Heart left ventricle (tissue), 16 donors: ENCODE measurements at regions not wholly inside any gene's neighbourhood (a gene's known extent, or its start where the extent isn't known, plus 50 kb on each side); places are given as distances from the start of the nearest gene placed in this dataset.

Experiments used
- ATAC-seq, 4 donors: fragments of 200-7000 bp; cut with Tn5 transposase; one replicate each; pipeline ENCODE4 v1.9.1; 2020 to 2022; ENCODE audit warnings: moderate library complexity in 4 of 4, mild to moderate bottlenecking in 3 of 4, moderate number of reproducible peaks in 1 of 4
- DNase-seq, 5 donors: peaks; one replicate each; pipeline ENCODE4 v3.0.0-alpha.2; 2020
- H3K27ac ChIP-seq, 12 donors: fragments of 200-600 bp; sonication (generic) in 4 of 12; one replicate each; pipeline versions ENCODE4 v1.5.0 to v1.8.0; 2016 to 2022; ENCODE audit warnings: mild to moderate bottlenecking in 2 of 12
- H3K27me3 ChIP-seq, 9 donors: fragments of 200-600 bp; sonication (generic) in 2 of 9; one replicate each; pipeline versions ENCODE4 v1.5.1 to v1.8.0; 2016 to 2022; ENCODE audit warnings: mild to moderate bottlenecking in 3 of 9
- H3K36me3 ChIP-seq, 9 donors: fragments of 200-600 bp; sonication (generic) in 2 of 9; one replicate each; pipeline versions ENCODE4 v1.5.0 to v1.8.0; 2018 to 2022; ENCODE audit warnings: mild to moderate bottlenecking in 2 of 9
- H3K4me1 ChIP-seq, 12 donors: fragments of 200-600 bp; sonication (generic) in 4 of 12; one replicate each; pipeline versions ENCODE4 v1.5.0 to v1.8.0; 2016 to 2022; ENCODE audit warnings: mild to moderate bottlenecking in 3 of 12
- H3K4me3 ChIP-seq, 12 donors: fragments of 200-600 bp; sonication (generic) in 4 of 12; one replicate each; pipeline versions ENCODE4 v1.5.0 to v1.8.0; 2017 to 2022; ENCODE audit warnings: mild to moderate bottlenecking in 9 of 12, moderate library complexity in 4 of 12
- H3K9me3 ChIP-seq, 12 donors: fragments of 200-600 bp; sonication (generic) in 4 of 12; one replicate each; pipeline versions ENCODE4 v1.5.0 to v1.8.0; 2016 to 2022; ENCODE audit warnings: mild to moderate bottlenecking in 1 of 12
- POLR2A ChIP-seq, 2 donors: fragments of 450-650 bp; IDR thresholded peaks; one replicate each; pipeline ENCODE4 v1.6.1; 2017; ENCODE audit warnings: antibody characterized with exemption in 2 of 2, mild to moderate bottlenecking in 2 of 2, moderate library complexity in 2 of 2
- WGBS, 4 donors: extraction: QIAGEN DNeasy Blood & Tissue Kit in 2 of 4; methylation state at CpG; one replicate each; pipeline versions ENCODE4 v1.1.5 to v1.1.7; 2013 to 2018; 5-methylcytosine and 5-hydroxymethylcytosine counted together
- intact Hi-C, 10 donors: fragments of 100-400 bp; cut with DNase I; formaldehyde crosslinking; loops; one replicate each; pipeline versions ENCODE4 v1.11.1 to v1.14.2; 2022
- TF ChIP-seq, protein P1 (sequence below), 12 donors: fragments of 200-600 bp; sonication (generic) in 4 of 12; IDR thresholded peaks; one replicate each; pipeline versions ENCODE4 v1.5.0 to v1.8.0; 2018 to 2022; ENCODE audit warnings: antibody characterized with exemption in 12 of 12, mild to moderate bottlenecking in 5 of 12
- donor health status: ischemic (EF 13 %, LVEDD 7.1; RV severe dilation, severe dysfunction).
- donor health status: healthy with polysubstance abuse.
- donor health status: DM: no; HTN: yes; CAD: no.
- donor health status: DM: no; HTN: no; CAD: no.
- donor health status: ischemic (EF 25% LVEDD 6.9; RV normal size, moderate dysfunction).
- donor health status: ischemic (EF 25% LVEDD 5.7; RV mildly dilated, moderate dysfunction).
- donor health status: healthy.
- donor health status: DM: yes; HTN: yes; CAD: no.
- donor health status: ischemic (EF 35%, LVEDD 5.7; RV mildly dilated, moderate dysfunction).
- donor health status: nonischemic (EF 11% LVEDD 7.7; RV severe dilation, severe dysfunction).
- donor health status: DM: yes; HTN: yes; CAD: no.
- donor health status: PGD.
- donor health status: ischemic (EF 29% LVEDD 5.4; RV normal size, mild dysfunction).
- donor health status: nonischemic (EF 23%, LVEDD 6.1; RV moderate dilation, normal function).

DNA sequence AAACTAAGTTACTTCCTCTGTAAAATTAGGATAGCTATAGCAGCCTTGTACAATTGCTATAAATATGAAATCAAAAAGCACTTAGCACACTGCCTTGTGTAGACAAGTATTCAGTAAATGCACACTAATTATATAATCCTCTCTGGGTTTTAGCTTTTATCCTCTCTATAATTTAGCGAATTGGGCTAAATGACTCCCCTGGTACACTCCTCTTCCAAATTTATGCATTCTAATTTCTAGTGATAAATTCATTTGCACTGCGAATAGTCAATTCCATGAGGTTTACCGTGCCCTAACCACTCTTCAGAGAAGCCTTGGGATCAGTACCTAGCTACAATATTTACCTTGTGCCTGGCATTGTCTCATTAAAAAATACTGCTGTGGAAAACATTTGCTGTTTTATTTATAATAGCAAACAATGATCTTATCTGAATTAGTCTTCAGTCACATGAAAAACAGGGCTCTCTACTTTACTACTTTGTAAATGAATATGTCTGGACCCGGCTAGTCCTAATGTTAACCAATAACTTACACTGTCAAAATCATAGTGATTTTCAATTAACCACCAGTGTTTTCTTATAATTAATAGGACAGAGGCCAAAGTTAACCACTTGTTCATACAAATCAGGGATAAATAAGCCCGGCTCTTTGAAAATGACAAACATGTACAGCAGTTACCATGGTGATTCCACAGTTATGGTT is 577.9 kb downstream of the IPMK start:
- no peaks in the 10 kb centered on the region for H3K36me3 ChIP-seq
- no peak overlapping the region for H3K27ac ChIP-seq
- H3K4me1 ChIP-seq: peaks cover 0 to 8% (median 0%) of the 10 kb centered on the region in 12 donors
- WGBS, 4 donors: 74 to 92% (median 86%) methylated on average over 5 of the region's 5 CpGs
- TF ChIP-seq, protein P1, sequence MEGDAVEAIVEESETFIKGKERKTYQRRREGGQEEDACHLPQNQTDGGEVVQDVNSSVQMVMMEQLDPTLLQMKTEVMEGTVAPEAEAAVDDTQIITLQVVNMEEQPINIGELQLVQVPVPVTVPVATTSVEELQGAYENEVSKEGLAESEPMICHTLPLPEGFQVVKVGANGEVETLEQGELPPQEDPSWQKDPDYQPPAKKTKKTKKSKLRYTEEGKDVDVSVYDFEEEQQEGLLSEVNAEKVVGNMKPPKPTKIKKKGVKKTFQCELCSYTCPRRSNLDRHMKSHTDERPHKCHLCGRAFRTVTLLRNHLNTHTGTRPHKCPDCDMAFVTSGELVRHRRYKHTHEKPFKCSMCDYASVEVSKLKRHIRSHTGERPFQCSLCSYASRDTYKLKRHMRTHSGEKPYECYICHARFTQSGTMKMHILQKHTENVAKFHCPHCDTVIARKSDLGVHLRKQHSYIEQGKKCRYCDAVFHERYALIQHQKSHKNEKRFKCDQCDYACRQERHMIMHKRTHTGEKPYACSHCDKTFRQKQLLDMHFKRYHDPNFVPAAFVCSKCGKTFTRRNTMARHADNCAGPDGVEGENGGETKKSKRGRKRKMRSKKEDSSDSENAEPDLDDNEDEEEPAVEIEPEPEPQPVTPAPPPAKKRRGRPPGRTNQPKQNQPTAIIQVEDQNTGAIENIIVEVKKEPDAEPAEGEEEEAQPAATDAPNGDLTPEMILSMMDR (IDR thresholded peaks at IDR 0.05): no peak
- TF ChIP-seq POLR2A (IDR thresholded peaks at IDR 0.05): no peak
- ATAC-seq: no peak
- DNase-seq: no peak
- no peaks in the 10 kb centered on the region for H3K9me3 ChIP-seq
- no peak overlapping the region for H3K4me3 ChIP-seq
- no peaks in the 10 kb centered on the region for H3K27me3 ChIP-seq
- intact Hi-C loops: no loop called here

DNA sequence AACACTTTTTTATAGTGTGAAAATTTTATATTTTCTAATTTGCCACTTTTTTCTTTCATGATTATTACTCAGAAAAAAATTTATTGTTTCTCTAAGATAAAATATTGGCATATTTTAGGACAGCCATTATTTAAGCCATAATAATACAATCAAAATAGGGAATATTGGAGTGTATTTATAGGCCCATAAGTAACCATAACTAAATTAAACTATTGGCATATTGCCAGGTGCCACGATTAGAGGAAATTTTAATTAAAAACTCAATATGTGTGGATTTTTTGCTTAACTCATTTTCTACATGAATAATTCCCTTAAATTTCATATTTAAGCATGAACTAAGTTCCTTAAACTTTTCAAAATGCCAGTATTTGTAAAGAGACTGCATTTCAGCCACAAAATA is 587.8 kb downstream of the IPMK start:
- H3K9me3 ChIP-seq: no peaks in the 10 kb centered on the region
- H3K27me3 ChIP-seq: no peaks in the 10 kb centered on the region
- H3K4me1 ChIP-seq: no peaks in the 10 kb centered on the region
- DNase-seq (no peak), ATAC-seq (no peak)
- no peak overlapping the region for H3K4me3 ChIP-seq
- TF ChIP-seq, protein P1 (IDR thresholded peaks at IDR 0.05): no peak
- TF ChIP-seq POLR2A (IDR thresholded peaks at IDR 0.05): no peak
- intact Hi-C loops: no loop called here
- H3K27ac ChIP-seq: no peak overlapping the region
- WGBS, 4 donors: 84 to 91% (median 90%) methylated on average over 1 of the region's 1 CpG
- H3K36me3 ChIP-seq: no peaks in the 10 kb centered on the region

DNA sequence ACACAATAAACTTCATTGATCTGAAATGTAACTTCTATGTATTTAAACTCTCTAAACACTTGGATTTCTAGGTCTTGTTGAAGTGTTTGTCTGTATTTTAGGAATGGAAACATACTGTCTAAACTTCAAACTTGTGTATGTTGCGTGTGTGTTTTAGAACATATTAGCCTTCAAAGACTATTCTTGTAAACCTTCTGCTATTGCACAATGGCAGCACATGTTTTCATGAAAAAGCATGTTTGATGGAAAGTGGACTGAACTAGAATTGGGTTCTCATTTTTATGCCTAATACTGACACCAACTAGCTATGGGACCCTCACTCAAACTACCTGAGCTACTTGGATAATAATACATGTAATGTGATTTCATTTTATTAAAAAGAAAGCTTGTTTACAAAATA is 592.6 kb downstream of the IPMK start:
- Histone ChIP-seq H3K36me3 (no peaks in the 10 kb centered on the region), H3K27me3 (no peaks in the 10 kb centered on the region), H3K4me3 (no peak overlapping the region), H3K27ac (no peak overlapping the region), H3K4me1 (no peaks in the 10 kb centered on the region), H3K9me3 (no peaks in the 10 kb centered on the region)
- 0 to 90% (median 71%) methylated on average over 1 of the region's 1 CpG for WGBS, 4 donors
- intact Hi-C loops: no loop called here
- no peak for DNase-seq
- ATAC-seq: no peak
- TF ChIP-seq, protein P1 (IDR thresholded peaks at IDR 0.05): no peak
- TF ChIP-seq POLR2A (IDR thresholded peaks at IDR 0.05): no peak

DNA sequence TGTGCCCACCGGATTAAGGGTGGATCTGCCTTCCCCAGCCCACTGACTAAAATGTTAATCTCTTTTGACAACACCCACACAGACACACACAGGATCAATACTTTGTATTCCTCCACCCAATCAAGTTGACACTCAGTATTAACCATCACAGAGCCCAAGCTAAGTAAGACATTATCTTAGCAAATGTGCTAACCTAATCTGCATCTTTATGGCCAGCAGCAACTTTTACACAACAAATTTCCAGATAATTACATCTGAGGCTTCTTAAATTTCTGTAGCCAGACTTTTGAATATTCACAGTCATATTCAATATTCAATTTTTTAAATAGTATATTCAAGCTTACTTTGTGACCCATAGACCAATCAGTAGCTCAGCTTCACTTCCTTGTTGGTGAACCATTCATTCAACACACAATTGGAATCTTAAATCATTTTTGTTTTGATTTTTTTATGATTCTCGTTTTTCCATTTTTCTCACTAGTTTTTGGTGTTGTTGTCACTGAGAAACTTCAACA is 594.2 kb downstream of the IPMK start:
- Histone ChIP-seq H3K9me3 (no peaks in the 10 kb centered on the region), H3K27me3 (no peaks in the 10 kb centered on the region), H3K27ac (no peak overlapping the region), H3K4me3 (no peak overlapping the region), H3K4me1 (no peaks in the 10 kb centered on the region), H3K36me3 (no peaks in the 10 kb centered on the region)
- no peak for ATAC-seq
- DNase-seq: no peak
- intact Hi-C loops: no loop called here
- TF ChIP-seq, protein P1 (IDR thresholded peaks at IDR 0.05): no peak
- no peak for TF ChIP-seq POLR2A (IDR thresholded peaks at IDR 0.05)
- 64 to 69% (median 66%) methylated on average over 2 of the region's 2 CpGs for WGBS, 4 donors
